Gastrocnemius medialis (tissue), 4 donors: ENCODE measurements at regions not wholly inside any gene's neighbourhood (a gene's known extent, or its start where the extent isn't known, plus 50 kb on each side); places are given as distances from the start of the nearest gene placed in this dataset.

Experiments used
- POLR2A ChIP-seq, 2 donors: fragments of 450-650 bp; IDR thresholded peaks; one replicate each; pipeline ENCODE4 v1.6.1; 2017; ENCODE audit warnings: antibody characterized with exemption in 2 of 2, mild to moderate bottlenecking in 2 of 2, moderate library complexity in 2 of 2
- TF ChIP-seq, protein P1 (sequence below), 5 experiments: fragments of 450-650 bp in 3 of 5; fragments of 200-600 bp in 2 of 5; sonication (generic) in 2 of 5; IDR thresholded peaks in 4 of 5; conservative IDR thresholded peaks in 1 of 5; 1 replicate in 4 of 5; 2 replicates in 1 of 5; pipeline ENCODE4 v1.5.1; 2016 to 2019; ENCODE audit warnings: antibody characterized with exemption in 5 of 5, mild to moderate bottlenecking in 3 of 5, moderate library complexity in 3 of 5

DNA sequence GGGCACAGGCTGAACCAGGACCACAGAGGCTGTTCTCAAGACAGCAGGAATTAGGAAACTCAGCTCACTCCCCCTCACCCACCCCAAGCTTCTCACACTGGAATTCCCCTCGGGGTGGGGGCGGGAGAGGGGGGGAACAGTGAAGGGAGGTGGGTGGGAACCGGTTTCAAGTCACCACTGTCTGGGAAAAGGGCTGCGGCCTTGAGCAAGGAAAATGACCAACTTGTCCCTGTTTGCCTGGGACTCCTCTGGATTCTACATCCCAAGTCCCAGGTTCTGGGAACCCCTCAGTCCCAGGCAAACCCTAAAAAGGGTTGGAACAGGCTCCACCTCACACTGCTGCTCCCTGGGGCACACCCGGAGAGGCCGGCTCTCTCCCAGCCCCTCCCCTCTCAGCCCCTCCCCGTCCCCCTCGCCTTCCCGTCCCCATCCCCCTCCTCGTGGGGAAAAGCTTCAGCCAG lies 230.7 kb downstream of the TFAP2C start:
- TF ChIP-seq, protein P1, sequence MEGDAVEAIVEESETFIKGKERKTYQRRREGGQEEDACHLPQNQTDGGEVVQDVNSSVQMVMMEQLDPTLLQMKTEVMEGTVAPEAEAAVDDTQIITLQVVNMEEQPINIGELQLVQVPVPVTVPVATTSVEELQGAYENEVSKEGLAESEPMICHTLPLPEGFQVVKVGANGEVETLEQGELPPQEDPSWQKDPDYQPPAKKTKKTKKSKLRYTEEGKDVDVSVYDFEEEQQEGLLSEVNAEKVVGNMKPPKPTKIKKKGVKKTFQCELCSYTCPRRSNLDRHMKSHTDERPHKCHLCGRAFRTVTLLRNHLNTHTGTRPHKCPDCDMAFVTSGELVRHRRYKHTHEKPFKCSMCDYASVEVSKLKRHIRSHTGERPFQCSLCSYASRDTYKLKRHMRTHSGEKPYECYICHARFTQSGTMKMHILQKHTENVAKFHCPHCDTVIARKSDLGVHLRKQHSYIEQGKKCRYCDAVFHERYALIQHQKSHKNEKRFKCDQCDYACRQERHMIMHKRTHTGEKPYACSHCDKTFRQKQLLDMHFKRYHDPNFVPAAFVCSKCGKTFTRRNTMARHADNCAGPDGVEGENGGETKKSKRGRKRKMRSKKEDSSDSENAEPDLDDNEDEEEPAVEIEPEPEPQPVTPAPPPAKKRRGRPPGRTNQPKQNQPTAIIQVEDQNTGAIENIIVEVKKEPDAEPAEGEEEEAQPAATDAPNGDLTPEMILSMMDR (IDR thresholded peaks at IDR 0.05 in 4 of 5, conservative IDR thresholded peaks at IDR 0.05 in 1 of 5): no peak
- TF ChIP-seq POLR2A (IDR thresholded peaks at IDR 0.05): no peak
